A549 (cell line): ENCODE measurements at regions not wholly inside any gene's neighbourhood (a gene's known extent, or its start where the extent isn't known, plus 50 kb on each side); places are given as distances from the start of the nearest gene placed in this dataset.

Experiments
- ATAC-seq, 2 experiments: fragments of 200-7000 bp in 1 of 2; fragments of >200 bp in 1 of 2; cut with Nextera tagmentation in 1 of 2; cut with Tn5 transposase in 1 of 2; 3 replicates each; pipeline versions ENCODE4 v1.8.0 to v1.9.1; 2018 to 2020; ENCODE audit warnings: mild to moderate bottlenecking in 1 of 2, moderate library complexity in 1 of 2
- CTCF ChIA-PET: fragments of 300-600 bp; sonication (Branson Sonifier 250); formaldehyde crosslinking; extraction: SDS; loops from one replicate; lab custom pipeline; 2021; ENCODE audit warnings: antibody characterized with exemption, inconsistent platforms; lab: Yijun Ruan, JAX
- POLR2A ChIA-PET: fragments of 350-600 bp; formaldehyde crosslinking; extraction: SDS; loops from one replicate; lab custom pipeline; 2021; ENCODE audit warnings: antibody characterized with exemption, inconsistent platforms; lab: Yijun Ruan, JAX
- DNase-seq, 2 experiments: peaks; one replicate each; pipeline versions ENCODE4 v3.0.0 to v3.0.0-alpha.2; 2011 to 2016; ENCODE audit warnings: low read depth in 1 of 2, low spot score in 1 of 2
- FAIRE-seq: peaks from 2 replicates; lab custom pipeline; 2011; peaks lifted over from hg19 to GRCh38; lab: Jason Lieb, UNC
- H3K27ac ChIP-seq, 2 experiments: fragments of >200 bp; sonication (Bioruptor Twin); formaldehyde crosslinking; 3 replicates each; pipeline ENCODE4 v1.5.1; 2016 to 2017
- H3K4me1 ChIP-seq: fragments of >200 bp; sonication (Bioruptor Twin); formaldehyde crosslinking; 3 replicates; pipeline ENCODE4 v1.6.1; 2016
- H3K4me2 ChIP-seq: fragments of >200 bp; sonication (Bioruptor Twin); formaldehyde crosslinking; 3 replicates; pipeline ENCODE4 v1.6.1; 2016
- H3K4me3 ChIP-seq: fragments of >200 bp; sonication (Bioruptor Twin); formaldehyde crosslinking; 3 replicates; pipeline ENCODE4 v1.5.1; 2016
- H3K9me3 ChIP-seq: fragments of >200 bp; sonication (Bioruptor Twin); formaldehyde crosslinking; 3 replicates; pipeline ENCODE4 v1.6.1; 2016
- CBX2 ChIP-seq: fragments of 200-600 bp; sonication (generic); IDR thresholded peaks from 2 replicates; pipeline ENCODE4 v1.6.1; 2016; ENCODE audit warnings: low read depth, mild to moderate bottlenecking, borderline replicate concordance
- CBX8 ChIP-seq: fragments of 200-600 bp; sonication (generic); IDR thresholded peaks from 2 replicates; pipeline ENCODE4 v1.6.1; 2016
- ESRRA ChIP-seq: fragments of 150-350 bp; IDR thresholded peaks from 2 replicates; pipeline ENCODE4 v1.6.1; 2014; ENCODE audit warnings: mild to moderate bottlenecking, low read length, borderline replicate concordance
- FOSB ChIP-seq: fragments of 250-450 bp; sonication (Bioruptor Pico); IDR thresholded peaks from 2 replicates; pipeline ENCODE4 v1.5.0; 2020; ENCODE audit warnings: mild to moderate bottlenecking, moderate library complexity
- FOSL2 ChIP-seq, 2 experiments: fragments of 450-650 bp in 1 of 2; fragments of >200 bp in 1 of 2; sonication (Bioruptor Twin) in 1 of 2; formaldehyde crosslinking; IDR thresholded peaks; 2 replicates each; pipeline versions ENCODE4 v1.5.0 to v1.6.1; 2016 to 2020; ENCODE audit warnings: mild to moderate bottlenecking in 1 of 2, moderate library complexity in 1 of 2
- FOXS1 ChIP-seq: fragments of 250-450 bp; sonication (Bioruptor Pico); IDR thresholded peaks from 2 replicates; pipeline ENCODE4 v1.5.0; 2020; ENCODE audit warnings: mild to moderate bottlenecking, moderate library complexity
- GATA3 ChIP-seq: IDR thresholded peaks from 2 replicates; pipeline ENCODE4 v1.6.1; 2012; ENCODE audit warnings: borderline replicate concordance
- HMGXB4 ChIP-seq: fragments of 250-450 bp; sonication (Bioruptor Pico); IDR thresholded peaks from 2 replicates; pipeline ENCODE4 v1.5.0; 2021; ENCODE audit warnings: mild to moderate bottlenecking, moderate library complexity, borderline replicate concordance
- HOXB13 ChIP-seq: fragments of 250-450 bp; sonication (Bioruptor Pico); IDR thresholded peaks from 2 replicates; pipeline ENCODE4 v1.5.0; 2020; ENCODE audit warnings: low read depth, mild to moderate bottlenecking, moderate library complexity
- HOXB5 ChIP-seq: fragments of 250-450 bp; sonication (Bioruptor Pico); IDR thresholded peaks from 2 replicates; pipeline ENCODE4 v1.5.0; 2020; ENCODE audit warnings: mild to moderate bottlenecking, moderate library complexity
- JUNB ChIP-seq: fragments of >200 bp; sonication (Bioruptor Twin); formaldehyde crosslinking; IDR thresholded peaks from 2 replicates; pipeline ENCODE4 v1.6.1; 2016
- MAFK ChIP-seq: fragments of 450-650 bp; IDR thresholded peaks from 2 replicates; pipeline ENCODE4 v1.6.1; 2014; ENCODE audit not compliant: partially characterized antibody
- MAZ ChIP-seq: fragments of 150-350 bp; IDR thresholded peaks from 2 replicates; pipeline ENCODE4 v1.6.1; 2014; ENCODE audit warnings: antibody characterized with exemption, low read depth, low read length, borderline replicate concordance
- MYC ChIP-seq: IDR thresholded peaks from 2 replicates; pipeline ENCODE4 v1.6.1; 2012; ENCODE audit warnings: mild to moderate bottlenecking, inconsistent platforms, low read length, improper control_type of control experiment, borderline replicate concordance
- NR3C1 ChIP-seq: fragments of >200 bp; sonication (Bioruptor Twin); formaldehyde crosslinking; IDR thresholded peaks from 3 replicates; pipeline ENCODE4 v1.6.1; 2017
- PHF8 ChIP-seq: fragments of 200-600 bp; sonication (generic); IDR thresholded peaks from 2 replicates; pipeline ENCODE4 v1.6.1; 2016; ENCODE audit warnings: low read depth, mild to moderate bottlenecking, antibody characterized with exemption, moderate library complexity, borderline replicate concordance
- RFX5 ChIP-seq: fragments of 450-650 bp; IDR thresholded peaks from 2 replicates; pipeline ENCODE4 v1.7.1; 2014; ENCODE audit warnings: antibody characterized with exemption, mild to moderate bottlenecking, moderate library complexity
- RNF2 ChIP-seq: fragments of 200-600 bp; sonication (generic); IDR thresholded peaks from 2 replicates; pipeline ENCODE4 v1.6.1; 2016; ENCODE audit warnings: low read depth, mild to moderate bottlenecking, antibody characterized with exemption, moderate library complexity, borderline replicate concordance
- SMC3 ChIP-seq: fragments of >200 bp; sonication (Bioruptor Twin); formaldehyde crosslinking; IDR thresholded peaks from 3 replicates; pipeline ENCODE4 v1.6.1; 2018; ENCODE audit warnings: inconsistent platforms
- ZFP36 ChIP-seq: fragments of 450-650 bp; IDR thresholded peaks from 2 replicates; pipeline ENCODE4 v1.6.1; 2014; ENCODE audit warnings: borderline replicate concordance; ENCODE audit not compliant: partially characterized antibody
- ZSCAN20 ChIP-seq: fragments of 250-450 bp; sonication (Bioruptor Pico); IDR thresholded peaks from 2 replicates; pipeline ENCODE4 v1.8.0; 2022; ENCODE audit warnings: mild to moderate bottlenecking, moderate library complexity
- WGBS: methylation state at CpG from one replicate; pipeline ENCODE4 v1.1.6; 2017; ENCODE audit errors: missing lambda C conversion rate; 5-methylcytosine and 5-hydroxymethylcytosine counted together
- TF ChIP-seq, protein P1 (sequence below): fragments of >200 bp; sonication (Bioruptor Twin); formaldehyde crosslinking; IDR thresholded peaks from 3 replicates; pipeline ENCODE4 v1.5.1; 2016
- TF ChIP-seq, protein P2 (sequence below): fragments of 200-600 bp; sonication (generic); IDR thresholded peaks from 2 replicates; pipeline ENCODE4 v1.6.1; 2016; ENCODE audit warnings: antibody characterized with exemption, mild to moderate bottlenecking, moderate library complexity
- TF ChIP-seq, protein P3 (sequence below): fragments of 250-450 bp; sonication (Bioruptor Pico); IDR thresholded peaks from 2 replicates; pipeline ENCODE4 v1.5.0; 2020; ENCODE audit warnings: low read depth, mild to moderate bottlenecking, moderate library complexity

- ChIA-PET POLR2A (no interaction called here), CTCF (interaction anchor here (1.1 to 4.0 kb wide), 4 partner anchors 9 to 1324 kb away, joined by 4 to 19 read pairs (median 4); no protein-coding TSS in a partner anchor)
- Histone ChIP-seq H3K9me3 (no peaks in the 10 kb centered on the region), H3K4me3 (no peak overlapping the region), H3K4me1 (no peaks in the 10 kb centered on the region; the same call in 1 of the 3 replicates), H3K4me2 (no peak overlapping the region), H3K27ac (no peak overlapping the region)
- TF ChIP-seq GATA3: no peak
- TF ChIP-seq, protein P1, sequence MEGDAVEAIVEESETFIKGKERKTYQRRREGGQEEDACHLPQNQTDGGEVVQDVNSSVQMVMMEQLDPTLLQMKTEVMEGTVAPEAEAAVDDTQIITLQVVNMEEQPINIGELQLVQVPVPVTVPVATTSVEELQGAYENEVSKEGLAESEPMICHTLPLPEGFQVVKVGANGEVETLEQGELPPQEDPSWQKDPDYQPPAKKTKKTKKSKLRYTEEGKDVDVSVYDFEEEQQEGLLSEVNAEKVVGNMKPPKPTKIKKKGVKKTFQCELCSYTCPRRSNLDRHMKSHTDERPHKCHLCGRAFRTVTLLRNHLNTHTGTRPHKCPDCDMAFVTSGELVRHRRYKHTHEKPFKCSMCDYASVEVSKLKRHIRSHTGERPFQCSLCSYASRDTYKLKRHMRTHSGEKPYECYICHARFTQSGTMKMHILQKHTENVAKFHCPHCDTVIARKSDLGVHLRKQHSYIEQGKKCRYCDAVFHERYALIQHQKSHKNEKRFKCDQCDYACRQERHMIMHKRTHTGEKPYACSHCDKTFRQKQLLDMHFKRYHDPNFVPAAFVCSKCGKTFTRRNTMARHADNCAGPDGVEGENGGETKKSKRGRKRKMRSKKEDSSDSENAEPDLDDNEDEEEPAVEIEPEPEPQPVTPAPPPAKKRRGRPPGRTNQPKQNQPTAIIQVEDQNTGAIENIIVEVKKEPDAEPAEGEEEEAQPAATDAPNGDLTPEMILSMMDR: no peak
- FAIRE-seq (no peak), ATAC-seq (no peak), DNase-seq (no peak)
These were observed 107.0 kb downstream of the ACTL7B start for GRCh38 chr9:108748776-108749175.

DNA sequence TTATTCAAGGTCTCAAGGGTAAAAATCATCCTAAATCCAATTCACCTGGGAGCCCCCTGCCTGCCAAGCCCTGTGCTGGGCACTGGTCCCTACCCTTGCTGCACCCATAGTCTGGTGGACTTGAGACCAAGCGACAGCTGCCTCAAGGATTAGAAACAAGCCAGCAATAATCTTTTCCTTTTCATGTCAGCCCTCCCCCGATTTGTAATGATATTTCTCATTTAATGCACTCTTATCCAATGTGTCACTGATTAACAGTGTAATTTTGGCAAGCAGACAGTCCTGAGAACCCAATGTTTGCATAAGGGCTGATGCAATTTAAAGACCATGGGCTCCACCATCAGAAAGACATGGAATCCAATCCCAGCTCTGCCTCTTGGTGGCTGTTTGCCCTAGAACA is 108.9 kb downstream of the ACTL7B start:
- 53% methylated on average over 2 of the region's 2 CpGs for WGBS
- ChIA-PET POLR2A (no interaction called here), CTCF (interaction anchor here (0.9 to 4.0 kb wide), 3 partner anchors 9 to 1281 kb away, joined by 3 to 19 read pairs (median 3); no protein-coding TSS in a partner anchor)
- Histone ChIP-seq H3K9me3 (no peaks in the 10 kb centered on the region), H3K4me3 (no peak overlapping the region), H3K27ac (no peak overlapping the region), H3K4me1 (no peaks in the 10 kb centered on the region; the same call in 1 of the 3 replicates), H3K4me2 (no peak overlapping the region)
- DNase-seq: no peak
- no peak for FAIRE-seq
- TF ChIP-seq CBX8: no peak
- TF ChIP-seq MAZ: no peak
- no peak for TF ChIP-seq ESRRA
- no peak for TF ChIP-seq PHF8
- TF ChIP-seq FOSL2 (IDR thresholded peaks at IDR 0.05): no peak
- no peak for TF ChIP-seq FOSL2 (CRISPR knock-in tag; IDR thresholded peaks at IDR 0.05)
- TF ChIP-seq, protein P2, sequence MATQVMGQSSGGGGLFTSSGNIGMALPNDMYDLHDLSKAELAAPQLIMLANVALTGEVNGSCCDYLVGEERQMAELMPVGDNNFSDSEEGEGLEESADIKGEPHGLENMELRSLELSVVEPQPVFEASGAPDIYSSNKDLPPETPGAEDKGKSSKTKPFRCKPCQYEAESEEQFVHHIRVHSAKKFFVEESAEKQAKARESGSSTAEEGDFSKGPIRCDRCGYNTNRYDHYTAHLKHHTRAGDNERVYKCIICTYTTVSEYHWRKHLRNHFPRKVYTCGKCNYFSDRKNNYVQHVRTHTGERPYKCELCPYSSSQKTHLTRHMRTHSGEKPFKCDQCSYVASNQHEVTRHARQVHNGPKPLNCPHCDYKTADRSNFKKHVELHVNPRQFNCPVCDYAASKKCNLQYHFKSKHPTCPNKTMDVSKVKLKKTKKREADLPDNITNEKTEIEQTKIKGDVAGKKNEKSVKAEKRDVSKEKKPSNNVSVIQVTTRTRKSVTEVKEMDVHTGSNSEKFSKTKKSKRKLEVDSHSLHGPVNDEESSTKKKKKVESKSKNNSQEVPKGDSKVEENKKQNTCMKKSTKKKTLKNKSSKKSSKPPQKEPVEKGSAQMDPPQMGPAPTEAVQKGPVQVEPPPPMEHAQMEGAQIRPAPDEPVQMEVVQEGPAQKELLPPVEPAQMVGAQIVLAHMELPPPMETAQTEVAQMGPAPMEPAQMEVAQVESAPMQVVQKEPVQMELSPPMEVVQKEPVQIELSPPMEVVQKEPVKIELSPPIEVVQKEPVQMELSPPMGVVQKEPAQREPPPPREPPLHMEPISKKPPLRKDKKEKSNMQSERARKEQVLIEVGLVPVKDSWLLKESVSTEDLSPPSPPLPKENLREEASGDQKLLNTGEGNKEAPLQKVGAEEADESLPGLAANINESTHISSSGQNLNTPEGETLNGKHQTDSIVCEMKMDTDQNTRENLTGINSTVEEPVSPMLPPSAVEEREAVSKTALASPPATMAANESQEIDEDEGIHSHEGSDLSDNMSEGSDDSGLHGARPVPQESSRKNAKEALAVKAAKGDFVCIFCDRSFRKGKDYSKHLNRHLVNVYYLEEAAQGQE: no peak
- TF ChIP-seq MYC: no peak
- no peak for TF ChIP-seq FOXS1 (CRISPR knock-in tag)
- TF ChIP-seq HOXB13 (CRISPR knock-in tag): no peak
- no peak for TF ChIP-seq SMC3
- no peak for TF ChIP-seq MAFK
- no peak for TF ChIP-seq GATA3
- no peak for TF ChIP-seq JUNB
- no peak for TF ChIP-seq HMGXB4 (CRISPR knock-in tag)
- ATAC-seq: no peak

- DNase-seq (no peak), FAIRE-seq (no peak), ATAC-seq (no peak)
- 41% methylated on average over 3 of the region's 3 CpGs for WGBS
- ChIA-PET POLR2A (no interaction called here), CTCF (interaction anchor here (1.0 to 4.0 kb wide), 3 partner anchors 12 to 1281 kb away, joined by 3 to 19 read pairs (median 7); no protein-coding TSS in a partner anchor)
- Histone ChIP-seq H3K9me3 (no peaks in the 10 kb centered on the region), H3K4me3 (no peak overlapping the region), H3K4me1 (no peaks in the 10 kb centered on the region; the same call in 1 of the 3 replicates), H3K4me2 (no peak overlapping the region), H3K27ac (no peak overlapping the region)
- no peak for TF ChIP-seq ZSCAN20 (CRISPR knock-in tag)
- no peak for TF ChIP-seq RFX5
- no peak for TF ChIP-seq FOSB (CRISPR knock-in tag)
- no peak for TF ChIP-seq NR3C1
- no peak for TF ChIP-seq SMC3
- TF ChIP-seq, protein P1: no peak
- TF ChIP-seq, protein P3, sequence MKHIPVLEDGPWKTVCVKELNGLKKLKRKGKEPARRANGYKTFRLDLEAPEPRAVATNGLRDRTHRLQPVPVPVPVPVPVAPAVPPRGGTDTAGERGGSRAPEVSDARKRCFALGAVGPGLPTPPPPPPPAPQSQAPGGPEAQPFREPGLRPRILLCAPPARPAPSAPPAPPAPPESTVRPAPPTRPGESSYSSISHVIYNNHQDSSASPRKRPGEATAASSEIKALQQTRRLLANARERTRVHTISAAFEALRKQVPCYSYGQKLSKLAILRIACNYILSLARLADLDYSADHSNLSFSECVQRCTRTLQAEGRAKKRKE: no peak
- no peak for TF ChIP-seq FOSL2 (IDR thresholded peaks at IDR 0.05)
- no peak for TF ChIP-seq FOSL2 (CRISPR knock-in tag; IDR thresholded peaks at IDR 0.05)
- no peak for TF ChIP-seq HOXB5
- no peak for TF ChIP-seq CBX2
- no peak for TF ChIP-seq RNF2
- no peak for TF ChIP-seq ZFP36
These were observed 109.8 kb downstream of the ACTL7B start for GRCh38 chr9:108746001-108746400.
